ENCODE measurements at regions not wholly inside any gene's neighbourhood (a gene's known extent, or its start where the extent isn't known, plus 50 kb on each side); places are given as distances from the start of the nearest gene placed in this dataset.

- TF ChIP-seq EP300 (conservative IDR thresholded peaks at IDR 0.05; ENCODE audit: poor library complexity, severe bottlenecking), result no peak
- TF ChIP-seq CTCF (IDR thresholded peaks at IDR 0.05; ENCODE audit: poor library complexity, severe bottlenecking), result no peak
- TF ChIP-seq REST (IDR thresholded peaks at IDR 0.05; ENCODE audit: borderline replicate concordance), result no peak
- TF ChIP-seq EZH2 (IDR thresholded peaks at IDR 0.05; ENCODE audit: borderline replicate concordance, insufficient read depth, low read length, poor library complexity, severe bottlenecking), result no peak
- TF ChIP-seq MXI1 (conservative IDR thresholded peaks at IDR 0.05; ENCODE audit: poor library complexity, severe bottlenecking), result no peak
Measured at GRCh38 chr16:54369861-54370260, 83.3 kb upstream of the IRX3 start.
